ENCODE measurements at regions not wholly inside any gene's neighbourhood (a gene's known extent, or its start where the extent isn't known, plus 50 kb on each side); places are given as distances from the start of the nearest gene placed in this dataset.
A peak's percentile ranks its signal among the peaks of the same experiment; 100 is the strongest.
"Not testable (repeated sequence)": the region's sequence is repeated elsewhere in the genome, so short reads cannot be mapped to it uniquely, and the experiment has no call there.

DNA sequence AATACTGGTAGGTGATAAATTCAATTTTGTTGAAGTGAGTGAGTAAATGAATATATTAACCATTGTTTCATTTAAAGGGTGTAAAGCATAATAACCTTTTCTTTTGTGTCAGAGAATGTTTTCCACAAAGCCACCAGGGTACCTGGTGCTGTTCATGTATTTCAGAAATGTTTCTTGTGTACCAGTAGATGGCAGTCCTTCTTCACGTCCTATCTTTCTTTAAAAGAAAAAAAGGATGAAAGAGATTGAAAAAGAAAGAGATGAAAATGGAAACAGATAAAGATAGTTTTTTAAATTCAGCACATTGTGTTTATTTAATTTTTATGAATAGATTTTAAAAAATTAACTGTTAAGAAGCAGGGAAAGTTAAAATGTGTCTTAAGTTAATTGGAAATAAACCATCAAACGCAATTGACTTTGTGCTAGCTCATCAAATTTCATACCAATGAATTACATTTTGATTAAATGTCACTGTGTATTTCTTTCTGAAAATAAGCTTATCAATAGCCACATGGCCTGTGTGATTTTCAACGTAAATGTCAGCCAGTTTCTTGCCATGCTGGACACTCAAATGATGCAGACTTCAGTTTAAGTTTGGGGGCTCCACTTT lies 65.5 kb upstream of the CHORDC1 start:
- DNase-seq (ENCODE audit: low spot score) = peak; percentile 16

DNA sequence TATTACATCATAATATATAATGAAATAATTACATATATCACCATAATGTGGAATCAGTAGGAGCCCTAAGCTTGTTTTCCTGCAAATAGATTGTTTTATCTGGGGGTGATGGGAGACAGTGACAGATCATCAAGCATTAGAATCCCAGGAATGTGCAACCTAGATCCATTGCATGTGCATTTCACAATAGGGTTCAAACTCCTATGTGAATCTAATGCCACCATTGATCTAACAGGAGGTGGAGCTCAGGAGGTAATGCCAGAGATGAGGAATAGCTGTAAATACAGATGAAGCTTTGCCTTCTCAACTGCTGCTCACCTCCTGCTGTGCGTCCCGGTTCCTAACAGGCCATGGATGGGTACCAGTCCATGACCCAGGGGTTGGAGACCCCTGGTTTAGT lies 63.8 kb upstream of the CHORDC1 start:
- no peak for DNase-seq (ENCODE audit: low spot score)

DNA sequence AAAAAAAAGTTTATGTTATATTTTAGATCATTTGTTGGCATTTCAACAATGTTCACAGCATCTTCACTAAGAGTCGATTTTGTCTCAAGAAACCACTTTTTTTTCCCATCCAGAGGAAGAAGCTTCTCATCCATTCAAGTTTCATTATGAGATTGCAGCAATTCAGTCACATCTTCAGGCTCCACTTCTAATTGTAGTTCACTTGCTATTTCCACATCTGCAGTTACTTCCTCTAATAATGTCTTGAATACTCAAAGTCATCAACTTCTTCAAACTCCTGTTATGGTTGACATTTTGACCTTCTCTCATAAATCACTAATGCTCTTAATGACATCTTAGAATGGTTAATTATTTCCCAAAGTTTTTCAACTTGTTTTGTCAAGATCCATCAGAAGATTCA lies 61.3 kb upstream of the CHORDC1 start:
- no peak for DNase-seq (ENCODE audit: low spot score)

DNA sequence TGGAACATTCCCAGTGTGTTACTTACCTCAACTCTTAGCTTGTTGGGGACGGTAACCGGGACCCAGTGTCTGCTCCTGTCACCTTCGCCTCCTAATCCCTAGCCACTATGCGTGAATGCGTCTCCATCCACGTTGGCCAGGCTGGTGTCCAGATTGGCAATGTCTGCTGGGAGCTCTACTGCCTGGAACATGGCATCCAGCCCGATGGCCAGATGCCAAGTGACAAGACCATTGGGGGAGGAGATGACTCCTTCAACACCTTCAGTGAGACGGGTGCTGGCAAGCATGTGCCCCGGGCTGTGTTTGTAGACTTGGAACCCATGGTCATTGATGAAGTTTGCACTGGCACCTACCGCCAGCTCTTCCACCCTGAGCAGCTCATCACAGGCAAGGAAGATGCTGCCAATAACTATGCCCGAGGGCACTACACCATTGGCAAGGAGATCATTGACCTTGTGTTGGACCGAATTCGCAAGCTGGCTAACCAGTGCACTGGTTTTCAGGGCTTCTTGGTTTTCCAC lies 59.8 kb upstream of the CHORDC1 start:
- not testable (repeated sequence) for DNase-seq (ENCODE audit: low spot score)

DNA sequence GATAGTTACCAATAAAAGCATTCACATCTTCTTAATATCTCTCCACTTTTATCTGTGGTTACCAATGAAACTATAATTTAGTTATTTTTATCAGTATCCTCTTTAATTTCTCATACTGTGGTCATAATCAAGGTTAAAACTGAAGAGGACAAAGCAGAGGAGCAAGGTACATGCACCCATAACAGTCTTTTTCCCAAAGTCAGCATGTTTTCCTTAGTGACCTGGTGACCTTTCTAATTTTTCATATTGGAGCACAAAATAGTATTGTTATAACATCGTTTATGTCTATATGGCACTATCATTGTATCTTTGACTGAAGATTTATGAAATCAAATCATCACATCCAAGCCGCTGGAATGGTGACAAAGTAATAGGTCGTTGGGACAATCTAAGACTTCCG lies 51.5 kb upstream of the CHORDC1 start:
- DNase-seq (ENCODE audit: low spot score) = no peak
